Erythroblast (primary cell): ENCODE measurements at regions not wholly inside any gene's neighbourhood (a gene's known extent, or its start where the extent isn't known, plus 50 kb on each side); places are given as distances from the start of the nearest gene placed in this dataset.

Experiments
- DNase-seq, 2 experiments: peaks; one replicate each; lab custom pipeline; 2025; lab: John Stamatoyannopoulos, UW
- GATA1 ChIP-seq: IDR thresholded peaks from 2 replicates; pipeline ENCODE4 v1.6.1; 2011; ENCODE audit warnings: low read depth, mild to moderate bottlenecking, control low read depth, low read length, moderate library complexity
- POLR2A ChIP-seq: IDR thresholded peaks from 2 replicates; pipeline ENCODE4 v1.6.1; 2011; ENCODE audit warnings: mild to moderate bottlenecking, low read length

- no peak for DNase-seq
- TF ChIP-seq POLR2A = no peak
- no peak for TF ChIP-seq GATA1
Observed at GRCh38 chr5:152953788-152954483, 536.5 kb upstream of the GRIA1 start.

- DNase-seq = no peak
- TF ChIP-seq POLR2A = no peak
- TF ChIP-seq GATA1 = no peak
Observed at GRCh38 chr5:152956943-152957613, 533.4 kb upstream of the GRIA1 start.

- TF ChIP-seq POLR2A = no peak
- no peak for TF ChIP-seq GATA1
- DNase-seq = no peak
Observed at GRCh38 chr5:152978141-152978835, 512.2 kb upstream of the GRIA1 start.

- DNase-seq = no peak
- TF ChIP-seq POLR2A (no peak), GATA1 (no peak)
Observed at GRCh38 chr5:152987131-152987530, 503.3 kb upstream of the GRIA1 start.

GRCh38 chr5:152990217-152990616 lies 500.3 kb upstream of the GRIA1 start:
- no peak for TF ChIP-seq POLR2A
- TF ChIP-seq GATA1 = no peak
- no peak for DNase-seq

GRCh38 chr5:152990649-152991048 lies 499.8 kb upstream of the GRIA1 start:
- no peak for TF ChIP-seq POLR2A
- TF ChIP-seq GATA1 = no peak
- no peak for DNase-seq

GRCh38 chr5:152994033-152994680 lies 496.3 kb upstream of the GRIA1 start:
- TF ChIP-seq GATA1 (no peak), POLR2A (no peak)
- no peak for DNase-seq

GRCh38 chr5:152995214-152995725 lies 495.2 kb upstream of the GRIA1 start:
- TF ChIP-seq POLR2A (no peak), GATA1 (no peak)
- DNase-seq = no peak

- DNase-seq = no peak
- TF ChIP-seq GATA1 (no peak), POLR2A (no peak)
Observed at GRCh38 chr5:153005711-153006110, 484.8 kb upstream of the GRIA1 start.

GRCh38 chr5:153006681-153007080 lies 483.8 kb upstream of the GRIA1 start:
- TF ChIP-seq POLR2A = no peak
- TF ChIP-seq GATA1 = no peak
- DNase-seq = no peak

- no peak for DNase-seq
- TF ChIP-seq POLR2A (no peak), GATA1 (no peak)
Observed at GRCh38 chr5:153014194-153014593, 476.3 kb upstream of the GRIA1 start.

- TF ChIP-seq GATA1 (no peak), POLR2A (no peak)
- DNase-seq = no peak
Observed at GRCh38 chr5:153018121-153018520, 472.3 kb upstream of the GRIA1 start.

GRCh38 chr5:153030755-153031725 lies 459.4 kb upstream of the GRIA1 start:
- DNase-seq = no peak
- TF ChIP-seq POLR2A (no peak), GATA1 (no peak)

- no peak for DNase-seq
- no peak for TF ChIP-seq POLR2A
- no peak for TF ChIP-seq GATA1
Observed at GRCh38 chr5:153039501-153039900, 451.0 kb upstream of the GRIA1 start.
